ENCODE measurements at regions not wholly inside any gene's neighbourhood (a gene's known extent, or its start where the extent isn't known, plus 50 kb on each side); places are given as distances from the start of the nearest gene placed in this dataset.

- peak; percentile 53 for DNase-seq
- Histone ChIP-seq H3K79me2 (ENCODE audit: insufficient read depth) (no peaks in the 10 kb centered on the region), H3K4me2 (ENCODE audit: unreplicated experiment) (no peak overlapping the region), H3K27ac (peak overlapping the region; percentile 16; the same call in 1 of the 2 replicates), H3K4me3 (no peak overlapping the region), H3K4me1 (ENCODE audit: insufficient read depth) (peaks cover 31% of the 10 kb centered on the region), H3F3A (ENCODE audit: insufficient read depth) (peaks cover 21% of the 10 kb centered on the region), H3K9me2 (ENCODE audit: insufficient read depth) (no peaks in the 10 kb centered on the region; the same call in 1 of the 2 replicates), H2AFZ (peak overlapping the region; percentile 50), H3K27me3 (replicated peaks; ENCODE audit: insufficient read depth) (no peaks in the 10 kb centered on the region), H4K20me1 (ENCODE audit: insufficient read depth) (no peaks in the 10 kb centered on the region), H3K9ac (no peak overlapping the region; the same call in 1 of the 2 replicates), H3K9me3 (ENCODE audit: low read depth) (no peaks in the 10 kb centered on the region), H3K36me3 (ENCODE audit: low read depth) (no peaks in the 10 kb centered on the region)
- in situ Hi-C loops (cut with MboI): no loop called here
- no peak for TF ChIP-seq EZH2phosphoT487 (IDR thresholded peaks at IDR 0.05; ENCODE audit: insufficient read depth, low read depth)
- WGBS, 2 experiments (ENCODE audit: low coverage in 1 of 2, low lambda C conversion rate in 2 of 2, missing lambda C conversion rate in 2 of 2): 93 to 96% methylated on average over 2 of the region's 2 CpGs
Observed at GRCh38 chr10:4252701-4253100, 467.7 kb upstream of the KLF6 start.

GRCh38 chr10:4250587-4250887 is 465.5 kb upstream of the KLF6 start:
- Histone ChIP-seq H3K27ac (no peak overlapping the region), H3K36me3 (ENCODE audit: low read depth) (no peaks in the 10 kb centered on the region), H2AFZ (no peak overlapping the region), H4K20me1 (ENCODE audit: insufficient read depth) (no peaks in the 10 kb centered on the region), H3K9me3 (ENCODE audit: low read depth) (no peaks in the 10 kb centered on the region), H3K27me3 (replicated peaks; ENCODE audit: insufficient read depth) (no peaks in the 10 kb centered on the region), H3K9ac (no peak overlapping the region), H3K4me3 (no peak overlapping the region), H3K4me2 (ENCODE audit: unreplicated experiment) (no peak overlapping the region), H3K4me1 (ENCODE audit: insufficient read depth) (peaks cover 50% of the 10 kb centered on the region), H3F3A (ENCODE audit: insufficient read depth) (peaks cover 37% of the 10 kb centered on the region), H3K9me2 (ENCODE audit: insufficient read depth) (no peaks in the 10 kb centered on the region; the same call in 1 of the 2 replicates), H3K79me2 (ENCODE audit: insufficient read depth) (no peaks in the 10 kb centered on the region)
- WGBS, 2 experiments (ENCODE audit: low coverage in 1 of 2, low lambda C conversion rate in 2 of 2, missing lambda C conversion rate in 2 of 2): 97 to 98% methylated on average over 2 of the region's 2 CpGs
- TF ChIP-seq EZH2phosphoT487 (IDR thresholded peaks at IDR 0.05; ENCODE audit: insufficient read depth, low read depth) (no peak), EZH2 (IDR thresholded peaks at IDR 0.05; ENCODE audit: insufficient read depth, poor library complexity, severe bottlenecking) (no peak)
- in situ Hi-C loops (cut with MboI): no loop called here
- DNase-seq: no peak

GRCh38 chr10:4249841-4250586 is 465.0 kb upstream of the KLF6 start:
- Histone ChIP-seq H3K27ac (peak overlapping the region; percentile 3; the same call in 1 of the 2 replicates), H3K4me2 (ENCODE audit: unreplicated experiment) (no peak overlapping the region), H4K20me1 (ENCODE audit: insufficient read depth) (no peaks in the 10 kb centered on the region), H2AFZ (no peak overlapping the region), H3K79me2 (ENCODE audit: insufficient read depth) (no peaks in the 10 kb centered on the region), H3K4me1 (ENCODE audit: insufficient read depth) (peaks cover 55% of the 10 kb centered on the region), H3K27me3 (replicated peaks; ENCODE audit: insufficient read depth) (no peaks in the 10 kb centered on the region), H3K9me2 (ENCODE audit: insufficient read depth) (no peaks in the 10 kb centered on the region; the same call in 1 of the 2 replicates), H3K9me3 (ENCODE audit: low read depth) (no peaks in the 10 kb centered on the region), H3K9ac (no peak overlapping the region), H3F3A (ENCODE audit: insufficient read depth) (peaks cover 37% of the 10 kb centered on the region), H3K36me3 (ENCODE audit: low read depth) (no peaks in the 10 kb centered on the region), H3K4me3 (no peak overlapping the region)
- in situ Hi-C loops (cut with MboI): loop anchor here (10.0 to 25.0 kb wide), 3 partner anchors 465 to 1013 kb away; partner anchors contain the start of gene KLF6
- TF ChIP-seq EZH2phosphoT487 (IDR thresholded peaks at IDR 0.05; ENCODE audit: insufficient read depth, low read depth) (no peak), EZH2 (IDR thresholded peaks at IDR 0.05; ENCODE audit: insufficient read depth, poor library complexity, severe bottlenecking) (no peak)
- WGBS, 2 experiments (ENCODE audit: low coverage in 1 of 2, low lambda C conversion rate in 2 of 2, missing lambda C conversion rate in 2 of 2): 87 to 88% methylated on average over 4 of the region's 4 CpGs
- DNase-seq: peak; percentile 3

GRCh38 chr10:4247379-4247778 is 462.4 kb upstream of the KLF6 start:
- H3F3A ChIP-seq (ENCODE audit: insufficient read depth): peaks cover 49% of the 10 kb centered on the region
- 95 to 99% methylated on average over 5 of the region's 5 CpGs for WGBS, 2 experiments (ENCODE audit: low coverage in 1 of 2, low lambda C conversion rate in 2 of 2, missing lambda C conversion rate in 2 of 2)
- H3K4me2 ChIP-seq (ENCODE audit: unreplicated experiment): peak overlapping the region; percentile 21
- peaks cover 56% of the 10 kb centered on the region for H3K4me1 ChIP-seq (ENCODE audit: insufficient read depth)
- H3K9me2 ChIP-seq (ENCODE audit: insufficient read depth): no peaks in the 10 kb centered on the region; the same call in 1 of the 2 replicates
- H3K79me2 ChIP-seq (ENCODE audit: insufficient read depth): no peaks in the 10 kb centered on the region
- in situ Hi-C loops (cut with MboI): loop anchor here (10.0 to 25.0 kb wide), 3 partner anchors 463 to 1010 kb away; partner anchors contain the start of gene KLF6
- no peaks in the 10 kb centered on the region for H3K36me3 ChIP-seq (ENCODE audit: low read depth)
- no peaks in the 10 kb centered on the region for H3K27me3 ChIP-seq (replicated peaks; ENCODE audit: insufficient read depth)
- H3K4me3 ChIP-seq: peak overlapping the region; percentile 31
- peak overlapping the region; percentile 79 for H3K9ac ChIP-seq
- H3K9me3 ChIP-seq (ENCODE audit: low read depth): no peaks in the 10 kb centered on the region
- TF ChIP-seq EZH2phosphoT487 (IDR thresholded peaks at IDR 0.05; ENCODE audit: insufficient read depth, low read depth) (no peak), EZH2 (IDR thresholded peaks at IDR 0.05; ENCODE audit: insufficient read depth, poor library complexity, severe bottlenecking) (no peak)
- 0 out of 2 replicates have a peak overlapping the region, but pooled peaks have one; percentile 18 for H2AFZ ChIP-seq
- peak overlapping the region; percentile 94 for H3K27ac ChIP-seq
- DNase-seq: no peak
- no peaks in the 10 kb centered on the region for H4K20me1 ChIP-seq (ENCODE audit: insufficient read depth)
